GM21423 (cell line): ENCODE measurements at regions not wholly inside any gene's neighbourhood (a gene's known extent, or its start where the extent isn't known, plus 50 kb on each side); places are given as distances from the start of the nearest gene placed in this dataset.
"Not testable (repeated sequence)": the region's sequence is repeated elsewhere in the genome, so short reads cannot be mapped to it uniquely, and the experiment has no call there.

Experiments
- ATAC-seq: cut with Tn5 transposase; IDR thresholded peaks from one replicate; pipeline ENCODE4 v1.9.1; 2021; ENCODE audit warnings: mild to moderate bottlenecking, moderate library complexity; ENCODE audit not compliant: unreplicated experiment

- ATAC-seq = no peak
Observed at GRCh38 chr13:80744147-80744914, 403.4 kb upstream of the SPRY2 start.

- ATAC-seq = no peak
Observed at GRCh38 chr13:80742033-80742432, 401.1 kb upstream of the SPRY2 start.

- ATAC-seq = no peak
Observed at GRCh38 chr13:80740071-80740470, 399.1 kb upstream of the SPRY2 start.

GRCh38 chr13:80737513-80737912, 396.6 kb upstream of the SPRY2 start:
- ATAC-seq = no peak

- no peak for ATAC-seq
Observed at GRCh38 chr13:80727321-80727975, 386.5 kb upstream of the SPRY2 start.

GRCh38 chr13:80726868-80727267, 385.9 kb upstream of the SPRY2 start:
- no peak for ATAC-seq

GRCh38 chr13:80721689-80722088, 380.8 kb upstream of the SPRY2 start:
- no peak for ATAC-seq

- no peak for ATAC-seq
Observed at GRCh38 chr13:80718970-80719369, 378.0 kb upstream of the SPRY2 start.

GRCh38 chr13:80717776-80718175, 376.9 kb upstream of the SPRY2 start:
- ATAC-seq = no peak

GRCh38 chr13:80716610-80717081, 375.7 kb upstream of the SPRY2 start:
- no peak for ATAC-seq

GRCh38 chr13:80712026-80712425, 371.1 kb upstream of the SPRY2 start:
- ATAC-seq = no peak

GRCh38 chr13:80708791-80709190, 367.9 kb upstream of the SPRY2 start:
- ATAC-seq = no peak

GRCh38 chr13:80707000-80707983, 366.4 kb upstream of the SPRY2 start:
- no peak for ATAC-seq

GRCh38 chr13:80706164-80706471, 365.2 kb upstream of the SPRY2 start:
- no peak for ATAC-seq

GRCh38 chr13:80705371-80706163, 364.6 kb upstream of the SPRY2 start:
- no peak for ATAC-seq

GRCh38 chr13:80704369-80704768, 363.4 kb upstream of the SPRY2 start:
- no peak for ATAC-seq

- ATAC-seq = no peak
Observed at GRCh38 chr13:80695841-80696240, 354.9 kb upstream of the SPRY2 start.

GRCh38 chr13:80691814-80692213, 350.9 kb upstream of the SPRY2 start:
- not testable (repeated sequence) for ATAC-seq

- ATAC-seq = no peak
Observed at GRCh38 chr13:80690208-80690607, 349.3 kb upstream of the SPRY2 start.

- no peak for ATAC-seq
Observed at GRCh38 chr13:80688593-80688992, 347.7 kb upstream of the SPRY2 start.

GRCh38 chr13:80685942-80686341, 345.0 kb upstream of the SPRY2 start:
- ATAC-seq = no peak
